ENCODE measurements at regions not wholly inside any gene's neighbourhood (a gene's known extent, or its start where the extent isn't known, plus 50 kb on each side); places are given as distances from the start of the nearest gene placed in this dataset.
A peak's percentile ranks its signal among the peaks of the same experiment; 100 is the strongest.

- Mint-ChIP-seq H3K4me1 (ENCODE audit: low read depth) (peaks cover 2% of the 10 kb centered on the region), H3K27ac (no peak overlapping the region), H3K27me3 (peaks cover 86% of the 10 kb centered on the region), H3K36me3 (ENCODE audit: insufficient read depth) (no peaks in the 10 kb centered on the region), H3K4me3 (ENCODE audit: low read depth) (peak overlapping the region; percentile 40), H3K9me3 (ENCODE audit: low read depth) (no peaks in the 10 kb centered on the region)
- no peak for TF ChIP-seq CTCF (IDR thresholded peaks at IDR 0.05; ENCODE audit: unreplicated experiment)
- DNase-seq (ENCODE audit: low spot score, unreplicated experiment) = no peak
These were observed 118.5 kb upstream of the C14orf180 start for GRCh38 chr14:104460791-104461651.

- Mint-ChIP-seq H3K4me1 (ENCODE audit: low read depth) (peaks cover 2% of the 10 kb centered on the region), H3K36me3 (ENCODE audit: insufficient read depth) (no peaks in the 10 kb centered on the region), H3K9me3 (ENCODE audit: low read depth) (no peaks in the 10 kb centered on the region), H3K27me3 (peaks cover 86% of the 10 kb centered on the region), H3K27ac (no peak overlapping the region), H3K4me3 (ENCODE audit: low read depth) (peak overlapping the region; percentile 61)
- TF ChIP-seq CTCF (IDR thresholded peaks at IDR 0.05; ENCODE audit: unreplicated experiment) = no peak
- DNase-seq (ENCODE audit: low spot score, unreplicated experiment) = no peak
These were observed 117.7 kb upstream of the C14orf180 start for GRCh38 chr14:104461676-104462449.

- no peak for DNase-seq (ENCODE audit: low spot score, unreplicated experiment)
- no peaks in the 10 kb centered on the region for H3K9me3 Mint-ChIP-seq (ENCODE audit: low read depth)
- peaks cover 2% of the 10 kb centered on the region for H3K4me1 Mint-ChIP-seq (ENCODE audit: low read depth)
- no peaks in the 10 kb centered on the region for H3K36me3 Mint-ChIP-seq (ENCODE audit: insufficient read depth)
- H3K4me3 Mint-ChIP-seq (ENCODE audit: low read depth) = peak overlapping the region; percentile 25
- H3K27ac Mint-ChIP-seq = no peak overlapping the region
- peaks cover 85% of the 10 kb centered on the region for H3K27me3 Mint-ChIP-seq
- TF ChIP-seq CTCF (IDR thresholded peaks at IDR 0.05; ENCODE audit: unreplicated experiment) = no peak
These were observed 116.6 kb upstream of the C14orf180 start for GRCh38 chr14:104462651-104463630.

- H3K4me1 Mint-ChIP-seq (ENCODE audit: low read depth) = peaks cover 2% of the 10 kb centered on the region
- no peak overlapping the region for H3K4me3 Mint-ChIP-seq (ENCODE audit: low read depth)
- peaks cover 83% of the 10 kb centered on the region for H3K27me3 Mint-ChIP-seq
- DNase-seq (ENCODE audit: low spot score, unreplicated experiment) = no peak
- H3K9me3 Mint-ChIP-seq (ENCODE audit: low read depth) = no peaks in the 10 kb centered on the region
- TF ChIP-seq CTCF (IDR thresholded peaks at IDR 0.05; ENCODE audit: unreplicated experiment) = no peak
- no peaks in the 10 kb centered on the region for H3K36me3 Mint-ChIP-seq (ENCODE audit: insufficient read depth)
- H3K27ac Mint-ChIP-seq = no peak overlapping the region
These were observed 114.7 kb upstream of the C14orf180 start for GRCh38 chr14:104464907-104465306.
